ENCODE measurements at regions not wholly inside any gene's neighbourhood (a gene's known extent, or its start where the extent isn't known, plus 50 kb on each side); places are given as distances from the start of the nearest gene placed in this dataset.

DNA sequence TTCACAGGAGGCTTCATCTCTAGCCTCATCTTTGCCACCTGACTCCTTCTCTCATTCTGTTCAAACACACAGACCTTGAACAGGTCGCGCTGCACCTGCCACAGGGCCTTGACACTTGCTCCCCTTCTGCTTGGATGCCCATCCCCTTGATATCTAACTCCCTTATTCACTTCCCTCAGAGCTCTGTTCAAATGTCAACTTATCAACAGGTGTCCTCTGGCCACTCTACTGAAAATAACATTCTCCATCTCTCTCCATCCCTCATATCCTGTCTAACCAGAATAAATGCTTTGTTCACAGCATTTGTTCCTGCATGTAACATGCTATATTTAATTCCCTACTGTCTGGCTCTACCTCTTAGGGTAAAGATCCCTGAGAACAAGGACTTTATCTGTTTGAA, 67.2 kb upstream of the DRD2 start:
- TF ChIP-seq, protein P1, sequence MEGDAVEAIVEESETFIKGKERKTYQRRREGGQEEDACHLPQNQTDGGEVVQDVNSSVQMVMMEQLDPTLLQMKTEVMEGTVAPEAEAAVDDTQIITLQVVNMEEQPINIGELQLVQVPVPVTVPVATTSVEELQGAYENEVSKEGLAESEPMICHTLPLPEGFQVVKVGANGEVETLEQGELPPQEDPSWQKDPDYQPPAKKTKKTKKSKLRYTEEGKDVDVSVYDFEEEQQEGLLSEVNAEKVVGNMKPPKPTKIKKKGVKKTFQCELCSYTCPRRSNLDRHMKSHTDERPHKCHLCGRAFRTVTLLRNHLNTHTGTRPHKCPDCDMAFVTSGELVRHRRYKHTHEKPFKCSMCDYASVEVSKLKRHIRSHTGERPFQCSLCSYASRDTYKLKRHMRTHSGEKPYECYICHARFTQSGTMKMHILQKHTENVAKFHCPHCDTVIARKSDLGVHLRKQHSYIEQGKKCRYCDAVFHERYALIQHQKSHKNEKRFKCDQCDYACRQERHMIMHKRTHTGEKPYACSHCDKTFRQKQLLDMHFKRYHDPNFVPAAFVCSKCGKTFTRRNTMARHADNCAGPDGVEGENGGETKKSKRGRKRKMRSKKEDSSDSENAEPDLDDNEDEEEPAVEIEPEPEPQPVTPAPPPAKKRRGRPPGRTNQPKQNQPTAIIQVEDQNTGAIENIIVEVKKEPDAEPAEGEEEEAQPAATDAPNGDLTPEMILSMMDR (IDR thresholded peaks at IDR 0.05; ENCODE audit: low read length, missing control alignments): no peak
- H3K4me3 ChIP-seq (replicated peaks; ENCODE audit: low read depth, low read length): no peak overlapping the region
- no peak for DNase-seq (ENCODE audit: low read depth)

DNA sequence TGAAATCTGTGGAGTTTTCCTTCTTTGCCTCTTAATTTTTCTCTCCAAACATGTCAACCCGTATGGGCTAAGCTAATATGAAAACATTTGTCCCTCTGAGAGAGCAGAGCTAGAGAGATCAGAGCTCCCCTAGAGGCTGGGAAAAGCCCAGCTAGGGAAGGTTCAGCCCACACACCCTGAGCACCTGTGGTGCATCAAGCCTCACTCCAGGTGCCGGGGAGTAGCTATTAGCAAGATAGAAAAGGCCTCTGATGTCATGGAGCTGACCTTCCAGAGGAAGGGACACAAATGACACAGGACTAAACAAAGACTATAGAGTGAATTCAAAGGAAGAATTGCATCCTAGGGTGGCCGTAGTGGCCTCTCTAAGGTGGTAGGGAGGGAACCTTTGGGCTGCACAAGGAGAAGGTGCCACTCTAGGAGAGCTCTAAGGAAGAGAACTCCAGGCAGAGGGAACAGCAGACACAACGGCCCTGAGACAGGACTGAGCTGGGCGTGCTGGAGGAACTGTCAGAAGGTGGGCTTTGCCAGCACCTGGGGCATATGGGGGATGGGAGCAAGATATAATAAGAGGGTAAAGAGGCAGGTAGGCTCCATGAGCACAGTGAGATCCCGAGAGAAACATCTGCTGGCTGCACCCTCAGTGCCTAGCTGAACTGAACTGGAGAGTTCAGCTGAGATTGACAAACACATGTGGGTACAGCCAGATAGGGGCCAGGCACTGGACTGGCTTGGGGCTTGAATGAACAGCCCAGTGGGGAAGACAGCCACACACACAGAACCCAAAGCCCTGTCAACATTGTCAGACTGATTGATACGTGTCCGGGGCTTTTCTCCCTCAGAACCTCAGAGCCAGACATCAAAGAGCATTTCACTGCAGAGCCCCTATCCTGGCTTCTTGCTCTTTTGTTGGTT, 65.5 kb upstream of the DRD2 start:
- DNase-seq (ENCODE audit: low read depth): no peak

GRCh38 chr11:113538451-113539412, 63.5 kb upstream of the DRD2 start:
- H3K4me3 ChIP-seq (replicated peaks; ENCODE audit: low read depth, low read length): no peak overlapping the region
- TF ChIP-seq, protein P1 (IDR thresholded peaks at IDR 0.05; ENCODE audit: low read length, missing control alignments): no peak
- no peak for DNase-seq (ENCODE audit: low read depth)

More for the DNA sequence above, 65.5 kb upstream of the DRD2 start:
- H3K4me3 ChIP-seq (replicated peaks; ENCODE audit: low read depth, low read length): no peak overlapping the region
- TF ChIP-seq, protein P1 (IDR thresholded peaks at IDR 0.05; ENCODE audit: low read length, missing control alignments): no peak

- TF ChIP-seq, protein P1 (IDR thresholded peaks at IDR 0.05; ENCODE audit: low read length, missing control alignments): no peak
- H3K4me3 ChIP-seq (replicated peaks; ENCODE audit: low read depth, low read length): no peak overlapping the region
- DNase-seq (ENCODE audit: low read depth): no peak
Observed at GRCh38 chr11:113534625-113535024, 59.4 kb upstream of the DRD2 start.

GRCh38 chr11:113533425-113533698, 58.2 kb upstream of the DRD2 start:
- TF ChIP-seq, protein P1 (IDR thresholded peaks at IDR 0.05; ENCODE audit: low read length, missing control alignments): no peak
- DNase-seq (ENCODE audit: low read depth): no peak
- H3K4me3 ChIP-seq (replicated peaks; ENCODE audit: low read depth, low read length): no peak overlapping the region

- peak; percentile 85 for DNase-seq (ENCODE audit: low read depth)
- no peak overlapping the region for H3K4me3 ChIP-seq (replicated peaks; ENCODE audit: low read depth, low read length)
- TF ChIP-seq, protein P1 (IDR thresholded peaks at IDR 0.05; ENCODE audit: low read length, missing control alignments): peak; percentile 97
Observed at GRCh38 chr11:113532697-113533424, 57.7 kb upstream of the DRD2 start.

Measured in fibroblast of pulmonary artery (primary cell).